ENCODE measurements at regions not wholly inside any gene's neighbourhood (a gene's known extent, or its start where the extent isn't known, plus 50 kb on each side); places are given as distances from the start of the nearest gene placed in this dataset.

DNA sequence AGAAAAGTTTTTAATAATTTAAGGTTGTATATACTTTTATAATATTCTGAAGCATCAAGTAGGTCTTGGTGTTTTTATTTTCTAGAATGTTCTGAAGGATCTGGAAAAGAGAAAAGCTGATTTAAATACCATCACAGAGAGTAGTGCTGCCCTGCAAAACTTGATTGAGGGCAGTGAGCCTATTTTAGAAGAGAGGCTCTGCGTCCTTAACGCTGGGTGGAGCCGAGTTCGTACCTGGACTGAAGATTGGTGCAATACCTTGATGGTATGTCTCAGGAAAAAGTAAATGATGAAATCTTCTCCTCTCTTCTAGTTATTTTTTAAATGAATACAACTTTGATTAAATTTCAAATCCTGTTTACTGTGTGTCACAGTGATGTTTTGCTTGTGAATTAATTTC is 225.7 kb downstream of the UTRN start (continued):
- TF ChIP-seq, protein P1, sequence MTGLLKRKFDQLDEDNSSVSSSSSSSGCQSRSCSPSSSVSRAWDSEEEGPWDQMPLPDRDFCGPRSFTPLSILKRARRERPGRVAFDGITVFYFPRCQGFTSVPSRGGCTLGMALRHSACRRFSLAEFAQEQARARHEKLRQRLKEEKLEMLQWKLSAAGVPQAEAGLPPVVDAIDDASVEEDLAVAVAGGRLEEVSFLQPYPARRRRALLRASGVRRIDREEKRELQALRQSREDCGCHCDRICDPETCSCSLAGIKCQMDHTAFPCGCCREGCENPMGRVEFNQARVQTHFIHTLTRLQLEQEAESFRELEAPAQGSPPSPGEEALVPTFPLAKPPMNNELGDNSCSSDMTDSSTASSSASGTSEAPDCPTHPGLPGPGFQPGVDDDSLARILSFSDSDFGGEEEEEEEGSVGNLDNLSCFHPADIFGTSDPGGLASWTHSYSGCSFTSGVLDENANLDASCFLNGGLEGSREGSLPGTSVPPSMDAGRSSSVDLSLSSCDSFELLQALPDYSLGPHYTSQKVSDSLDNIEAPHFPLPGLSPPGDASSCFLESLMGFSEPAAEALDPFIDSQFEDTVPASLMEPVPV (CRISPR knock-in tag; IDR thresholded peaks at IDR 0.05) = no peak
- TF ChIP-seq, protein P2, sequence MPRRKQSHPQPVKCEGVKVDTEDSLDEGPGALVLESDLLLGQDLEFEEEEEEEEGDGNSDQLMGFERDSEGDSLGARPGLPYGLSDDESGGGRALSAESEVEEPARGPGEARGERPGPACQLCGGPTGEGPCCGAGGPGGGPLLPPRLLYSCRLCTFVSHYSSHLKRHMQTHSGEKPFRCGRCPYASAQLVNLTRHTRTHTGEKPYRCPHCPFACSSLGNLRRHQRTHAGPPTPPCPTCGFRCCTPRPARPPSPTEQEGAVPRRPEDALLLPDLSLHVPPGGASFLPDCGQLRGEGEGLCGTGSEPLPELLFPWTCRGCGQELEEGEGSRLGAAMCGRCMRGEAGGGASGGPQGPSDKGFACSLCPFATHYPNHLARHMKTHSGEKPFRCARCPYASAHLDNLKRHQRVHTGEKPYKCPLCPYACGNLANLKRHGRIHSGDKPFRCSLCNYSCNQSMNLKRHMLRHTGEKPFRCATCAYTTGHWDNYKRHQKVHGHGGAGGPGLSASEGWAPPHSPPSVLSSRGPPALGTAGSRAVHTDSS (CRISPR knock-in tag; conservative IDR thresholded peaks at IDR 0.05) = no peak
- TF ChIP-seq ZNF724P (CRISPR knock-in tag; IDR thresholded peaks at IDR 0.05; ENCODE audit: borderline replicate concordance) = no peak
- no peak for TF ChIP-seq MEIS1 (CRISPR knock-in tag; IDR thresholded peaks at IDR 0.05; ENCODE audit: borderline replicate concordance)
- no peak for TF ChIP-seq ZNF792 (CRISPR knock-in tag; IDR thresholded peaks at IDR 0.05)
- TF ChIP-seq ZNF558 (CRISPR knock-in tag; IDR thresholded peaks at IDR 0.05; ENCODE audit: borderline replicate concordance) = no peak
- no peak for TF ChIP-seq GATAD2A (CRISPR knock-in tag; IDR thresholded peaks at IDR 0.05)
- TF ChIP-seq ZNF282 (IDR thresholded peaks at IDR 0.05; ENCODE audit: partially characterized antibody) = no peak
- TF ChIP-seq HIVEP1 (CRISPR knock-in tag; IDR thresholded peaks at IDR 0.05) = no peak
- TF ChIP-seq ZNF207 (IDR thresholded peaks at IDR 0.05; ENCODE audit: borderline replicate concordance) = no peak
- no peak for TF ChIP-seq ZMAT3 (CRISPR knock-in tag; conservative IDR thresholded peaks at IDR 0.05)
- TF ChIP-seq, protein P3, sequence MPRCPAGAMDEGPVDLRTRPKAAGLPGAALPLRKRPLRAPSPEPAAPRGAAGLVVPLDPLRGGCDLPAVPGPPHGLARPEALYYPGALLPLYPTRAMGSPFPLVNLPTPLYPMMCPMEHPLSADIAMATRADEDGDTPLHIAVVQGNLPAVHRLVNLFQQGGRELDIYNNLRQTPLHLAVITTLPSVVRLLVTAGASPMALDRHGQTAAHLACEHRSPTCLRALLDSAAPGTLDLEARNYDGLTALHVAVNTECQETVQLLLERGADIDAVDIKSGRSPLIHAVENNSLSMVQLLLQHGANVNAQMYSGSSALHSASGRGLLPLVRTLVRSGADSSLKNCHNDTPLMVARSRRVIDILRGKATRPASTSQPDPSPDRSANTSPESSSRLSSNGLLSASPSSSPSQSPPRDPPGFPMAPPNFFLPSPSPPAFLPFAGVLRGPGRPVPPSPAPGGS (CRISPR knock-in tag; IDR thresholded peaks at IDR 0.05) = no peak
- TF ChIP-seq REPIN1 (CRISPR knock-in tag; IDR thresholded peaks at IDR 0.05; ENCODE audit: borderline replicate concordance, low read depth) = no peak
- TF ChIP-seq, protein P4, sequence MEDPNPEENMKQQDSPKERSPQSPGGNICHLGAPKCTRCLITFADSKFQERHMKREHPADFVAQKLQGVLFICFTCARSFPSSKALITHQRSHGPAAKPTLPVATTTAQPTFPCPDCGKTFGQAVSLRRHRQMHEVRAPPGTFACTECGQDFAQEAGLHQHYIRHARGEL (CRISPR knock-in tag; IDR thresholded peaks at IDR 0.05) = no peak
- no peak for TF ChIP-seq TMF1 (CRISPR knock-in tag; IDR thresholded peaks at IDR 0.05; ENCODE audit: low read depth)
- no peak for TF ChIP-seq JUNB (CRISPR knock-in tag; IDR thresholded peaks at IDR 0.05; ENCODE audit: borderline replicate concordance)

Data from HepG2 (cell line).